ENCODE measurements at regions not wholly inside any gene's neighbourhood (a gene's known extent, or its start where the extent isn't known, plus 50 kb on each side); places are given as distances from the start of the nearest gene placed in this dataset.

GRCh38 chr3:31367518-31367917 is 165.2 kb upstream of the STT3B start:
- Histone ChIP-seq H3K9me3 (no peaks in the 10 kb centered on the region), H3K27me3 (replicated peaks; ENCODE audit: insufficient read depth) (no peaks in the 10 kb centered on the region), H3K27ac (no peak overlapping the region), H3K36me3 (no peaks in the 10 kb centered on the region), H3K4me3 (no peak overlapping the region), H3K4me1 (replicated peaks) (no peaks in the 10 kb centered on the region)
- DNase-seq (ENCODE audit: low spot score), result no peak
- TF ChIP-seq POLR2AphosphoS5 (IDR thresholded peaks at IDR 0.05), result no peak
- TF ChIP-seq CTCF (IDR thresholded peaks at IDR 0.05), result no peak
- TF ChIP-seq POLR2A (IDR thresholded peaks at IDR 0.05), result no peak
- intact Hi-C loops (cut with DNase I), result no loop called here
- WGBS, result 92% methylated on average over 2 of the region's 2 CpGs

- H3K9me3 ChIP-seq, result no peaks in the 10 kb centered on the region
- H3K36me3 ChIP-seq, result no peaks in the 10 kb centered on the region
- no peak overlapping the region for H3K4me3 ChIP-seq
- H3K4me1 ChIP-seq (replicated peaks), result no peaks in the 10 kb centered on the region
- intact Hi-C loops (cut with DNase I), result no loop called here
- H3K27ac ChIP-seq, result no peak overlapping the region
- H3K27me3 ChIP-seq (replicated peaks; ENCODE audit: insufficient read depth), result no peaks in the 10 kb centered on the region
- 63% methylated on average over 2 of the region's 2 CpGs for WGBS
- DNase-seq (ENCODE audit: low spot score), result no peak
- TF ChIP-seq POLR2A (IDR thresholded peaks at IDR 0.05), result no peak
- no peak for TF ChIP-seq POLR2AphosphoS5 (IDR thresholded peaks at IDR 0.05)
These were observed 162.9 kb upstream of the STT3B start for GRCh38 chr3:31369637-31370379.

- H3K36me3 ChIP-seq, result no peaks in the 10 kb centered on the region
- H3K9me3 ChIP-seq, result no peaks in the 10 kb centered on the region
- H3K4me3 ChIP-seq, result no peak overlapping the region
- H3K4me1 ChIP-seq (replicated peaks), result no peaks in the 10 kb centered on the region
- no peaks in the 10 kb centered on the region for H3K27me3 ChIP-seq (replicated peaks; ENCODE audit: insufficient read depth)
- intact Hi-C loops (cut with DNase I), result no loop called here
- TF ChIP-seq POLR2AphosphoS5 (IDR thresholded peaks at IDR 0.05) (no peak), CTCF (IDR thresholded peaks at IDR 0.05) (no peak), POLR2A (IDR thresholded peaks at IDR 0.05) (no peak)
- no peak for DNase-seq (ENCODE audit: low spot score)
- no peak overlapping the region for H3K27ac ChIP-seq
These were observed 162.4 kb upstream of the STT3B start for GRCh38 chr3:31370380-31370666.

- no peaks in the 10 kb centered on the region for H3K4me1 ChIP-seq (replicated peaks)
- no peak for DNase-seq (ENCODE audit: low spot score)
- H3K4me3 ChIP-seq, result no peak overlapping the region
- TF ChIP-seq POLR2A (IDR thresholded peaks at IDR 0.05) (no peak), POLR2AphosphoS5 (IDR thresholded peaks at IDR 0.05) (no peak)
- H3K36me3 ChIP-seq, result no peaks in the 10 kb centered on the region
- no peaks in the 10 kb centered on the region for H3K27me3 ChIP-seq (replicated peaks; ENCODE audit: insufficient read depth)
- H3K27ac ChIP-seq, result no peak overlapping the region
- WGBS, result 67% methylated on average over 2 of the region's 2 CpGs
- no peaks in the 10 kb centered on the region for H3K9me3 ChIP-seq
- intact Hi-C loops (cut with DNase I), result no loop called here
These were observed 162.0 kb upstream of the STT3B start for GRCh38 chr3:31370681-31371080.

GRCh38 chr3:31371484-31372177 is 161.1 kb upstream of the STT3B start:
- Histone ChIP-seq H3K36me3 (no peaks in the 10 kb centered on the region), H3K4me1 (replicated peaks) (no peaks in the 10 kb centered on the region), H3K27ac (no peak overlapping the region), H3K27me3 (replicated peaks; ENCODE audit: insufficient read depth) (no peaks in the 10 kb centered on the region), H3K4me3 (no peak overlapping the region), H3K9me3 (no peaks in the 10 kb centered on the region)
- intact Hi-C loops (cut with DNase I), result no loop called here
- DNase-seq (ENCODE audit: low spot score), result no peak
- 75% methylated on average over 4 of the region's 4 CpGs for WGBS
- no peak for TF ChIP-seq POLR2A (IDR thresholded peaks at IDR 0.05)
- no peak for TF ChIP-seq CTCF (IDR thresholded peaks at IDR 0.05)
- TF ChIP-seq POLR2AphosphoS5 (IDR thresholded peaks at IDR 0.05), result no peak

- 95% methylated on average over 3 of the region's 3 CpGs for WGBS
- Histone ChIP-seq H3K4me3 (no peak overlapping the region), H3K4me1 (replicated peaks) (no peaks in the 10 kb centered on the region), H3K27me3 (replicated peaks; ENCODE audit: insufficient read depth) (no peaks in the 10 kb centered on the region), H3K27ac (no peak overlapping the region), H3K9me3 (no peaks in the 10 kb centered on the region), H3K36me3 (no peaks in the 10 kb centered on the region)
- intact Hi-C loops (cut with DNase I), result no loop called here
- DNase-seq (ENCODE audit: low spot score), result no peak
- TF ChIP-seq POLR2AphosphoS5 (IDR thresholded peaks at IDR 0.05) (no peak), POLR2A (IDR thresholded peaks at IDR 0.05) (no peak), CTCF (IDR thresholded peaks at IDR 0.05) (no peak)
These were observed 159.0 kb upstream of the STT3B start for GRCh38 chr3:31373681-31374080.

Measured in prostate gland (tissue), 2 donors.